ENCODE measurements at regions not wholly inside any gene's neighbourhood (a gene's known extent, or its start where the extent isn't known, plus 50 kb on each side); places are given as distances from the start of the nearest gene placed in this dataset.

- no peak for DNase-seq
- no peak for ATAC-seq
- intact Hi-C loops (cut with micrococcal nuclease) = no loop called here
These were observed 197.7 kb downstream of the UBE2E3 start for GRCh38 chr2:181178130-181178529.

DNA sequence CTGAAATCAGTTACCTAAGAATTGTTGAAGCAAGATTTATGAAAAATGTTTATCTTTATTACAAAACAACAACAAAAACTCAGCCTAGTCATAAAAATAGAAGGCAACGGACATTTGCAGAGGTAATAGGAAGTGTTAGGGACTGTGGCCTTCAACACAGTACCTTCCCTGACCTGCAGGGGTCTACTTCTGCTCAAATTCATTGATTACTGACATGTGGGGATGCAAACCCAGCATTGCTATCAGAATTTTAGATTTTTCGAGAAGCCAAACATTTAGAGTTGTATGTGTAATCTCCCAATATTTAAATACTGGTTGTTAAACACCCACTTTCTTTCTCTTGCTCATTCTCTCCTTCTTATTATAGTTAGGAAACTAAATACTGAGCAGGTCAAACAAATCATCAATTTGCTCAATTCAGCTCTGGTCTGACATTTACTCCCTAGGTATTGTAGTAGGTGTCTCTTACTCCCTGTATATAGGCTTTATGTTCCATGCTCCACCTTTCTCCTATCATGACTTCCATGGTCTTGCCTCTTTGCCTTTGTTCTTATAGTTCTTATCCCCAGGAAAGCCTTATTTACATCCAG lies 198.5 kb downstream of the UBE2E3 start:
- DNase-seq (no peak), ATAC-seq (no peak)
- intact Hi-C loops (cut with micrococcal nuclease) = no loop called here

DNA sequence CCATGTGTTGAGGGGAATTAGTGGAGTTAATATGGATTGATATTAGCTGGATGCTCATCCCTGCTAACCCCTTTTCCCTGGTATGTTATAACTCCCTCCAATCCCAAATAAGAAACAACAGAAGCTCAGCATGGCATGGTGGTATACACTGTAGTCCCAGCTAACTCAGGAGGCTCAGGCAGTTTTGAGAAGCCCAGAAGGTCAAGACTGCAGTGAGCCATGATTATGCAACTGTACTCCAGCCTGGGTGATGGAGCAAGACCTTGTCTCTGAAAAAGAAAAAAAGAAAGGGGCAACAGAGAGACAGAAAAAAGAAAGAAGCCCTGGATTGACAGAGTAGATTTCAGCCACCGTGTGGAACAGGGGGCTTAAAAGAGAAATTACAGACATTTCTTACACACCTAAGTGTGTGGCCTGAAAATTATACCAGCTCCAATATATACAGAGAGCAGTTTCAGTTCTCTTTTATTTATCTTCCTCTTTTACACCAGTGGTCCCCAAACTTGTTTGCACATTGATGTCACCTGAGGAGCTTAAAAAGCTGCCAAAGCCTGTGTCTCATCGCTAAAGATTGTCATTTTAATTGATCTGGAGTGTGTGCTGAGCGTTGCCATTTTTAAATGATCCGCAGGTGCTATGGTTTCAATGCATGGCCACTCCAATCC lies 203.6 kb downstream of the UBE2E3 start:
- no peak for DNase-seq
- intact Hi-C loops (cut with micrococcal nuclease) = no loop called here

GRCh38 chr2:181185421-181185820 lies 205.0 kb downstream of the UBE2E3 start:
- intact Hi-C loops (cut with micrococcal nuclease) = no loop called here
- no peak for ATAC-seq
- no peak for DNase-seq

More for the DNA sequence above, 203.6 kb downstream of the UBE2E3 start:
- no peak for ATAC-seq

DNA sequence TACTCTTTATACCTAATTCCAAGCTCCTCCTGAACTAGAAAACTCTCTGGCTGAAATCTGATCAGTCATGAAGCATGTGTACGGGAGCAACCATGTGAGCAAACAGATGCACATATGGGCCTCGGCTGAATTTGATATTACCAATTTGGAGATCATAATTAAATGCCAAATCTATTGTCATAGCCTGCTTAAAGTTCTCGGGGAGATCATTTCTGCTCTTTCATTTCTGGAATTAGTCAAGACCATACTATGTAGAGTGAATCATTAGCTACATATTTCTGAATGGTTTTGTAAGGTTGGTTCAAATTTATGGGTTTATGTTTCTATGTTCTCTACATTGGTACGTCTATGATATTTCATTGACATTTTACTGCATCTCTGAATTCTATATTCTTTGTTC lies 205.5 kb downstream of the UBE2E3 start:
- DNase-seq (no peak), ATAC-seq (no peak)
- intact Hi-C loops (cut with micrococcal nuclease) = no loop called here

- ATAC-seq (no peak), DNase-seq (no peak)
- intact Hi-C loops (cut with micrococcal nuclease) = no loop called here
These were observed 208.2 kb downstream of the UBE2E3 start for GRCh38 chr2:181188605-181189004.

DNA sequence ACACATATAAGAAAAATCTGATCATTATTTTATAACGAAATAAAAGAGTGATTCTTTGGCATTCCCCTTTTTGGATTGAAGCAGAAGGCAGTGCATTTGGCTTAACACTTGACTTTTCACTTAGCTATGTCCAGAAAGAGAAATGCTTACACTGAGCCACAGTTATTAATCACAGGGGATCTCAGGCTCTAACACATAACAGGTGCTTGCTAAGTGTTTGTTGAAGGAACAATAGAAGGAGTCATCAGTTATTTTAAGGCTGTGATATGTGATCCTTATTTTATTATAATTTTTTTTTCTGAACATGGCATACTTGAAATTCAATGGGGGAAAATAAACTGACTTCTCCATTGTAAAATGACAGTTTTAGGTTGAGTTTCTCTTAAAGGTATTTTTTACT lies 209.5 kb downstream of the UBE2E3 start:
- intact Hi-C loops (cut with micrococcal nuclease) = no loop called here
- no peak for DNase-seq

GRCh38 chr2:181190711-181191110 lies 210.3 kb downstream of the UBE2E3 start:
- intact Hi-C loops (cut with micrococcal nuclease) = no loop called here
- DNase-seq = no peak
- ATAC-seq = no peak

More for the DNA sequence above, 209.5 kb downstream of the UBE2E3 start:
- no peak for ATAC-seq

DNA sequence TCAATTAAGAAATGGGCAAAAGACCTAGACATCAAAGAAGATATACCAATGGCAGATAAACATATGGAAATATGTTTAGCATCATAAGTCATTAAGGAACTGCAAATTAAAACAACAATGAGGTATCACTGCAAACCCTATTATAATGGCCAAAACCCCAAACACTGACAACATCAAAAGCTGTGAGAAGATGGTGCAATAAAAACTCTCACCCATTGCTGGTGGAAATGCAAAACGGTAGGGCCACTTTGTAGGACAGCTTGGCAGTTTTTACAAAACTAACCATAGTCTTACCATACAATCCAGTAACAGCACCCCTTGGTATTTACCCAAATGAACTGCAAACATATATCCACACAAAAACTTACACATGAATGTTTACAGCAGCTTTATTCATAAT lies 213.1 kb downstream of the UBE2E3 start:
- no peak for ATAC-seq
- no peak for DNase-seq
- intact Hi-C loops (cut with micrococcal nuclease) = no loop called here

DNA sequence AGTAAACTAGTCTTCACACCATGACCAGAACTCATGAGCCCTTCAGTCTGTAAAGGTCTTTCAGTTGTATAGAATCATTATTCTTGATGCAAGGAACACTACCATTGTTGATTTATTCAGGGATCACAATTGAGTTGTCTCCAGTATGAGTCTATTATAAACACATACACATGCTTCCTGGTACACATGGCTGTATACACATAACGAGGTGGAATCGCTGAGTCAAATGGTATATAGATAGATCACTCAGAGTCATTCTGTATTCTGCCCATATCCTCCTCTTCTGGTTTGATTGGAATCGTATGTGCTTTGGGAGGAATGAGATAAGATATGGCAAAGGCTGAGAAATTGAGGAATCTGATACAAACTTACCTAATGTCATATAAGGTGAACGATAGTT lies 216.0 kb downstream of the UBE2E3 start:
- intact Hi-C loops (cut with micrococcal nuclease) = no loop called here
- DNase-seq (no peak), ATAC-seq (no peak)

GRCh38 chr2:181197140-181197760 lies 216.8 kb downstream of the UBE2E3 start:
- intact Hi-C loops (cut with micrococcal nuclease) = no loop called here
- no peak for ATAC-seq

GRCh38 chr2:181198183-181198864 lies 217.9 kb downstream of the UBE2E3 start:
- no peak for DNase-seq
- intact Hi-C loops (cut with micrococcal nuclease) = no loop called here

More at GRCh38 chr2:181197140-181197760, 216.8 kb downstream of the UBE2E3 start:
- no peak for DNase-seq

GRCh38 chr2:181203412-181203811 lies 223.0 kb downstream of the UBE2E3 start:
- intact Hi-C loops (cut with micrococcal nuclease) = no loop called here
- DNase-seq = no peak
- ATAC-seq = no peak

More at GRCh38 chr2:181198183-181198864, 217.9 kb downstream of the UBE2E3 start:
- ATAC-seq = no peak

- intact Hi-C loops (cut with micrococcal nuclease) = no loop called here
- ATAC-seq (no peak), DNase-seq (no peak)
These were observed 223.5 kb downstream of the UBE2E3 start for GRCh38 chr2:181203916-181204315.

DNA sequence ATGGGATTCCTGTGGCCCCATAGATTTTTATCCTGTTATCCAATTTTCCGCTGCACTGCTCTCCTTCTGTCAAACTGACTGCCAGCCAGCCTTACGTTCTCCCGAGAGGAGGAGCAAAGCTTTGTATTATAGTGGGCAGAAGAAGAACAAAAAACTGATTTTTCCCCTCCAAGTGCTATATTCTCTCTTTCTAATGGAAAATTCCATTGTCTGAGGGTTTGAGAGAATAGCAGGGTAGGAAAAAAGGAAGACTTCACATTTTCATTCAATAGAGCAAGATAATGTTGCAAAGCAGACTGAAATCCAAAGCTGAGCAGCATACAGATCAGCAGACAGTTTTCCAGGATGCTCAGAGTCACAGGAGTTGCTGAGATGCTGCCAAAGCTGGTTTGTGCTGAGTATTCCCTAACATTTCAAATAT lies 238.0 kb downstream of the UBE2E3 start:
- ATAC-seq (no peak), DNase-seq (no peak)
- intact Hi-C loops (cut with micrococcal nuclease) = no loop called here

GRCh38 chr2:181223234-181223633 lies 234.0 kb upstream of the ITGA4 start:
- intact Hi-C loops (cut with micrococcal nuclease) = no loop called here
- no peak for ATAC-seq
- DNase-seq = no peak

- DNase-seq (no peak), ATAC-seq (no peak)
- intact Hi-C loops (cut with micrococcal nuclease) = no loop called here
These were observed 232.3 kb upstream of the ITGA4 start for GRCh38 chr2:181224866-181225265.

- DNase-seq (no peak), ATAC-seq (no peak)
- intact Hi-C loops (cut with micrococcal nuclease) = no loop called here
These were observed 228.5 kb upstream of the ITGA4 start for GRCh38 chr2:181228661-181229060.

- no peak for DNase-seq
- no peak for ATAC-seq
- intact Hi-C loops (cut with micrococcal nuclease) = no loop called here
These were observed 226.0 kb upstream of the ITGA4 start for GRCh38 chr2:181231151-181231550.

Measured in left ventricle myocardium superior (tissue), 1 donor.